K562 (cell line): ENCODE measurements at regions not wholly inside any gene's neighbourhood (a gene's known extent, or its start where the extent isn't known, plus 50 kb on each side); places are given as distances from the start of the nearest gene placed in this dataset. TPM values are rescaled to one million over a fixed set of nuclear protein-coding genes. Genes with fewer than 3 reads are reported as not detected.

Experiments
- CHD2 ChIP-seq: IDR thresholded peaks from 2 replicates; pipeline ENCODE4 v1.6.1; 2011; ENCODE audit warnings: low read depth, low read length
- GATAD2A ChIP-seq: fragments of 450-650 bp; IDR thresholded peaks from 2 replicates; pipeline ENCODE4 v1.6.1; 2017
- NCOA2 ChIP-seq, 2 experiments: fragments of 450-650 bp; IDR thresholded peaks; 2 replicates each; pipeline ENCODE4 v1.6.1; 2018; ENCODE audit warnings: mild to moderate bottlenecking in 2 of 2, moderate library complexity in 1 of 2; ENCODE audit not compliant: partially characterized antibody in 2 of 2
- RFX1 ChIP-seq: fragments of 450-650 bp; IDR thresholded peaks from 2 replicates; pipeline ENCODE4 v1.6.1; 2016; ENCODE audit warnings: mild to moderate bottlenecking, moderate library complexity
- ZNF431 ChIP-seq: sonication (generic); formaldehyde crosslinking; IDR thresholded peaks from 2 replicates; pipeline ENCODE4 v1.8.0; 2022; ENCODE audit warnings: mild to moderate bottlenecking, missing genetic modification reagents
- small RNA-seq: library from RNA; depleted of rRNA; stranded (forward); fragments of <200 nt; gene quantifications from one replicate; pipeline ENCODE3, GENCODE V24; 2014

- TF ChIP-seq NCOA2 (IDR thresholded peaks at IDR 0.05; ENCODE audit: partially characterized antibody in 2 of 2) (no peak), CHD2 (no peak), GATAD2A (no peak), RFX1 (no peak), ZNF431 (CRISPR knock-in tag) (no peak)
- TF ChIP-seq, all 486 proteins: peak for 9
Observed at GRCh38 chr19:34120846-34121639, 51.3 kb upstream of the LSM14A start (continued).

Small RNAs in the stretch of these regions (small RNA-seq; reads per million reads assigned to genes)
- not detected for gene RN7SL150P
- not detected for gene RPS4XP23
